HL-60 (cell line): ENCODE measurements at regions not wholly inside any gene's neighbourhood (a gene's known extent, or its start where the extent isn't known, plus 50 kb on each side); places are given as distances from the start of the nearest gene placed in this dataset.

Source experiments
- GABPA ChIP-seq: IDR thresholded peaks from 2 replicates; pipeline ENCODE4 v1.6.1; 2012; ENCODE audit warnings: low read depth
- POLR2AphosphoS5 ChIP-seq: IDR thresholded peaks from 2 replicates; pipeline ENCODE4 v1.6.1; 2012; ENCODE audit warnings: low read depth
- SPI1 ChIP-seq: IDR thresholded peaks from 2 replicates; pipeline ENCODE4 v1.6.1; 2012; ENCODE audit warnings: low read depth, mild to moderate bottlenecking, borderline replicate concordance
- TF ChIP-seq, protein P1 (sequence below): IDR thresholded peaks from one replicate; pipeline ENCODE4 v1.5.1; 2011; ENCODE audit warnings: low read length, control low read depth, inconsistent platforms; ENCODE audit not compliant: insufficient read depth
- TF ChIP-seq, protein P2 (sequence below): IDR thresholded peaks from 2 replicates; pipeline ENCODE4 v1.6.1; 2012; ENCODE audit warnings: low read depth; ENCODE audit not compliant: insufficient replicate concordance

DNA sequence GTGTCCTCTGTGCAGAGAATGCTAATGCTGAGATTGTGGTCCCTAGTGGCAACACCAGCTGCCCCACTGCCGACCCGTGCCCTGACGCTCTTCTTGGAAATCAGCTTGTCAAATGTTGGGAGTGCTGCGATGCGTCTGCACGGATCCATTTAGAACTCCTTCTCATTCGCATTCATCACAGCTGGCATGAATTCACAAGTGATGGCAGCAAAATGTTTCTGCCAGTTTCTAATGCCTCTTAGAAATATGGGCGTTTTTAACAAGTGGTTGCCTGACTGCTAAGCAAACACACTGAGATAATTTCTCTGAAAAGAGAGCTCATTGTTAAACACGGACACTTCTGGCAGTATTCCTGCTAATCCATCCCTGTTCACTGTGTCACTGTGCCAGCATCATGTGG, 131.9 kb upstream of the KCNJ6 start:
- TF ChIP-seq, protein P1, sequence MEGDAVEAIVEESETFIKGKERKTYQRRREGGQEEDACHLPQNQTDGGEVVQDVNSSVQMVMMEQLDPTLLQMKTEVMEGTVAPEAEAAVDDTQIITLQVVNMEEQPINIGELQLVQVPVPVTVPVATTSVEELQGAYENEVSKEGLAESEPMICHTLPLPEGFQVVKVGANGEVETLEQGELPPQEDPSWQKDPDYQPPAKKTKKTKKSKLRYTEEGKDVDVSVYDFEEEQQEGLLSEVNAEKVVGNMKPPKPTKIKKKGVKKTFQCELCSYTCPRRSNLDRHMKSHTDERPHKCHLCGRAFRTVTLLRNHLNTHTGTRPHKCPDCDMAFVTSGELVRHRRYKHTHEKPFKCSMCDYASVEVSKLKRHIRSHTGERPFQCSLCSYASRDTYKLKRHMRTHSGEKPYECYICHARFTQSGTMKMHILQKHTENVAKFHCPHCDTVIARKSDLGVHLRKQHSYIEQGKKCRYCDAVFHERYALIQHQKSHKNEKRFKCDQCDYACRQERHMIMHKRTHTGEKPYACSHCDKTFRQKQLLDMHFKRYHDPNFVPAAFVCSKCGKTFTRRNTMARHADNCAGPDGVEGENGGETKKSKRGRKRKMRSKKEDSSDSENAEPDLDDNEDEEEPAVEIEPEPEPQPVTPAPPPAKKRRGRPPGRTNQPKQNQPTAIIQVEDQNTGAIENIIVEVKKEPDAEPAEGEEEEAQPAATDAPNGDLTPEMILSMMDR: no peak
- TF ChIP-seq POLR2AphosphoS5: no peak
- TF ChIP-seq SPI1: no peak
- TF ChIP-seq, protein P2, sequence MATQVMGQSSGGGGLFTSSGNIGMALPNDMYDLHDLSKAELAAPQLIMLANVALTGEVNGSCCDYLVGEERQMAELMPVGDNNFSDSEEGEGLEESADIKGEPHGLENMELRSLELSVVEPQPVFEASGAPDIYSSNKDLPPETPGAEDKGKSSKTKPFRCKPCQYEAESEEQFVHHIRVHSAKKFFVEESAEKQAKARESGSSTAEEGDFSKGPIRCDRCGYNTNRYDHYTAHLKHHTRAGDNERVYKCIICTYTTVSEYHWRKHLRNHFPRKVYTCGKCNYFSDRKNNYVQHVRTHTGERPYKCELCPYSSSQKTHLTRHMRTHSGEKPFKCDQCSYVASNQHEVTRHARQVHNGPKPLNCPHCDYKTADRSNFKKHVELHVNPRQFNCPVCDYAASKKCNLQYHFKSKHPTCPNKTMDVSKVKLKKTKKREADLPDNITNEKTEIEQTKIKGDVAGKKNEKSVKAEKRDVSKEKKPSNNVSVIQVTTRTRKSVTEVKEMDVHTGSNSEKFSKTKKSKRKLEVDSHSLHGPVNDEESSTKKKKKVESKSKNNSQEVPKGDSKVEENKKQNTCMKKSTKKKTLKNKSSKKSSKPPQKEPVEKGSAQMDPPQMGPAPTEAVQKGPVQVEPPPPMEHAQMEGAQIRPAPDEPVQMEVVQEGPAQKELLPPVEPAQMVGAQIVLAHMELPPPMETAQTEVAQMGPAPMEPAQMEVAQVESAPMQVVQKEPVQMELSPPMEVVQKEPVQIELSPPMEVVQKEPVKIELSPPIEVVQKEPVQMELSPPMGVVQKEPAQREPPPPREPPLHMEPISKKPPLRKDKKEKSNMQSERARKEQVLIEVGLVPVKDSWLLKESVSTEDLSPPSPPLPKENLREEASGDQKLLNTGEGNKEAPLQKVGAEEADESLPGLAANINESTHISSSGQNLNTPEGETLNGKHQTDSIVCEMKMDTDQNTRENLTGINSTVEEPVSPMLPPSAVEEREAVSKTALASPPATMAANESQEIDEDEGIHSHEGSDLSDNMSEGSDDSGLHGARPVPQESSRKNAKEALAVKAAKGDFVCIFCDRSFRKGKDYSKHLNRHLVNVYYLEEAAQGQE: no peak
- no peak for TF ChIP-seq GABPA
